ENCODE measurements at regions not wholly inside any gene's neighbourhood (a gene's known extent, or its start where the extent isn't known, plus 50 kb on each side); places are given as distances from the start of the nearest gene placed in this dataset.

GRCh38 chr10:4693967-4694366 is 132.0 kb upstream of the AKR1E2 start:
- DNase-seq = no peak
- H3K9me3 ChIP-seq (ENCODE audit: control insufficient read depth, low read length, poor library complexity, severe bottlenecking) = peaks cover 3% of the 10 kb centered on the region
- Mint-ChIP-seq H3K27me3 (peaks cover 8% of the 10 kb centered on the region), H3K36me3 (ENCODE audit: low read depth) (peaks cover 2% of the 10 kb centered on the region), H3K4me1 (no peaks in the 10 kb centered on the region), H3K27ac (no peak overlapping the region), H3K4me3 (no peak overlapping the region)
- no peak for ATAC-seq

GRCh38 chr10:4692206-4692605 is 133.8 kb upstream of the AKR1E2 start:
- peaks cover 11% of the 10 kb centered on the region for H3K27me3 Mint-ChIP-seq
- ATAC-seq (no peak), DNase-seq (no peak)
- H3K36me3 Mint-ChIP-seq (ENCODE audit: low read depth) = peaks cover 2% of the 10 kb centered on the region
- H3K4me1 Mint-ChIP-seq = peaks cover 3% of the 10 kb centered on the region
- peaks cover 3% of the 10 kb centered on the region for H3K9me3 ChIP-seq (ENCODE audit: control insufficient read depth, low read length, poor library complexity, severe bottlenecking)
- no peak overlapping the region for H3K27ac Mint-ChIP-seq
- H3K4me3 Mint-ChIP-seq = no peak overlapping the region

- Mint-ChIP-seq H3K27me3 (peaks cover 7% of the 10 kb centered on the region), H3K27ac (no peak overlapping the region), H3K4me1 (peaks cover 3% of the 10 kb centered on the region), H3K36me3 (ENCODE audit: low read depth) (peaks cover under 1% of the 10 kb centered on the region), H3K4me3 (no peak overlapping the region)
- DNase-seq (no peak), ATAC-seq (no peak)
- H3K9me3 ChIP-seq (ENCODE audit: control insufficient read depth, low read length, poor library complexity, severe bottlenecking) = peaks cover 3% of the 10 kb centered on the region
Observed at GRCh38 chr10:4691776-4692175, 134.2 kb upstream of the AKR1E2 start.

GRCh38 chr10:4691301-4691700 is 134.7 kb upstream of the AKR1E2 start:
- Mint-ChIP-seq H3K4me1 (peaks cover 3% of the 10 kb centered on the region), H3K27me3 (peaks cover 4% of the 10 kb centered on the region), H3K36me3 (ENCODE audit: low read depth) (no peaks in the 10 kb centered on the region), H3K27ac (no peak overlapping the region), H3K4me3 (no peak overlapping the region)
- DNase-seq (no peak), ATAC-seq (no peak)
- H3K9me3 ChIP-seq (ENCODE audit: control insufficient read depth, low read length, poor library complexity, severe bottlenecking) = peaks cover 3% of the 10 kb centered on the region

GRCh38 chr10:4688601-4689000 is 137.4 kb upstream of the AKR1E2 start:
- Mint-ChIP-seq H3K27me3 (peaks cover 28% of the 10 kb centered on the region), H3K4me1 (peaks cover 3% of the 10 kb centered on the region)
- no peak for DNase-seq

GRCh38 chr10:4688168-4688567 is 137.8 kb upstream of the AKR1E2 start:
- DNase-seq = no peak
- H3K4me1 Mint-ChIP-seq = peaks cover 3% of the 10 kb centered on the region
- H3K27me3 Mint-ChIP-seq = peaks cover 31% of the 10 kb centered on the region
- no peak overlapping the region for H3K27ac Mint-ChIP-seq
- H3K9me3 ChIP-seq (ENCODE audit: control insufficient read depth, low read length, poor library complexity, severe bottlenecking) = no peaks in the 10 kb centered on the region
- no peak overlapping the region for H3K4me3 Mint-ChIP-seq
- ATAC-seq = no peak
- H3K36me3 Mint-ChIP-seq (ENCODE audit: low read depth) = no peaks in the 10 kb centered on the region

More at GRCh38 chr10:4688601-4689000, 137.4 kb upstream of the AKR1E2 start:
- Mint-ChIP-seq H3K4me3 (no peak overlapping the region), H3K27ac (no peak overlapping the region), H3K36me3 (ENCODE audit: low read depth) (no peaks in the 10 kb centered on the region)
- H3K9me3 ChIP-seq (ENCODE audit: control insufficient read depth, low read length, poor library complexity, severe bottlenecking) = peaks cover 2% of the 10 kb centered on the region
- no peak for ATAC-seq

- Mint-ChIP-seq H3K27ac (no peak overlapping the region), H3K36me3 (ENCODE audit: low read depth) (no peaks in the 10 kb centered on the region), H3K4me3 (no peak overlapping the region), H3K4me1 (peaks cover 3% of the 10 kb centered on the region), H3K27me3 (peaks cover 37% of the 10 kb centered on the region)
- DNase-seq (no peak), ATAC-seq (no peak)
- H3K9me3 ChIP-seq (ENCODE audit: control insufficient read depth, low read length, poor library complexity, severe bottlenecking) = no peaks in the 10 kb centered on the region
Observed at GRCh38 chr10:4687397-4687796, 138.6 kb upstream of the AKR1E2 start.

- Mint-ChIP-seq H3K4me3 (no peak overlapping the region), H3K36me3 (ENCODE audit: low read depth) (no peaks in the 10 kb centered on the region), H3K27me3 (peaks cover 37% of the 10 kb centered on the region), H3K4me1 (peaks cover 3% of the 10 kb centered on the region), H3K27ac (no peak overlapping the region)
- no peak for ATAC-seq
- DNase-seq = no peak
- no peaks in the 10 kb centered on the region for H3K9me3 ChIP-seq (ENCODE audit: control insufficient read depth, low read length, poor library complexity, severe bottlenecking)
Observed at GRCh38 chr10:4686644-4686996, 139.4 kb upstream of the AKR1E2 start.

- Mint-ChIP-seq H3K27ac (no peak overlapping the region), H3K36me3 (ENCODE audit: low read depth) (no peaks in the 10 kb centered on the region), H3K4me1 (peaks cover 3% of the 10 kb centered on the region), H3K4me3 (no peak overlapping the region), H3K27me3 (peaks cover 37% of the 10 kb centered on the region)
- DNase-seq (no peak), ATAC-seq (no peak)
- no peaks in the 10 kb centered on the region for H3K9me3 ChIP-seq (ENCODE audit: control insufficient read depth, low read length, poor library complexity, severe bottlenecking)
Observed at GRCh38 chr10:4685904-4686643, 139.9 kb upstream of the AKR1E2 start.

GRCh38 chr10:4685491-4685890 is 140.5 kb upstream of the AKR1E2 start:
- no peak for ATAC-seq
- no peaks in the 10 kb centered on the region for H3K9me3 ChIP-seq (ENCODE audit: control insufficient read depth, low read length, poor library complexity, severe bottlenecking)
- Mint-ChIP-seq H3K4me1 (peaks cover 3% of the 10 kb centered on the region), H3K4me3 (no peak overlapping the region), H3K27ac (no peak overlapping the region), H3K27me3 (peaks cover 37% of the 10 kb centered on the region), H3K36me3 (ENCODE audit: low read depth) (no peaks in the 10 kb centered on the region)
- no peak for DNase-seq

GRCh38 chr10:4684434-4684833 is 141.6 kb upstream of the AKR1E2 start:
- no peaks in the 10 kb centered on the region for H3K36me3 Mint-ChIP-seq (ENCODE audit: low read depth)

GRCh38 chr10:4683838-4684237 is 142.2 kb upstream of the AKR1E2 start:
- H3K36me3 Mint-ChIP-seq (ENCODE audit: low read depth) = no peaks in the 10 kb centered on the region
- H3K4me3 Mint-ChIP-seq = no peak overlapping the region
- no peak overlapping the region for H3K27ac Mint-ChIP-seq
- no peak for ATAC-seq
- no peaks in the 10 kb centered on the region for H3K9me3 ChIP-seq (ENCODE audit: control insufficient read depth, low read length, poor library complexity, severe bottlenecking)
- H3K4me1 Mint-ChIP-seq = peaks cover 3% of the 10 kb centered on the region
- peaks cover 45% of the 10 kb centered on the region for H3K27me3 Mint-ChIP-seq
- DNase-seq = no peak

More at GRCh38 chr10:4684434-4684833, 141.6 kb upstream of the AKR1E2 start:
- H3K9me3 ChIP-seq (ENCODE audit: control insufficient read depth, low read length, poor library complexity, severe bottlenecking) = no peaks in the 10 kb centered on the region
- ATAC-seq = no peak
- H3K27ac Mint-ChIP-seq = no peak overlapping the region
- no peak overlapping the region for H3K4me3 Mint-ChIP-seq
- H3K4me1 Mint-ChIP-seq = peaks cover 3% of the 10 kb centered on the region
- no peak for DNase-seq
- H3K27me3 Mint-ChIP-seq = peaks cover 39% of the 10 kb centered on the region

- H3K36me3 Mint-ChIP-seq (ENCODE audit: low read depth) = no peaks in the 10 kb centered on the region
- H3K27ac Mint-ChIP-seq = no peak overlapping the region
- no peaks in the 10 kb centered on the region for H3K4me1 Mint-ChIP-seq
- no peaks in the 10 kb centered on the region for H3K9me3 ChIP-seq (ENCODE audit: control insufficient read depth, low read length, poor library complexity, severe bottlenecking)
- no peak overlapping the region for H3K4me3 Mint-ChIP-seq
- ATAC-seq (no peak), DNase-seq (no peak)
- peaks cover 51% of the 10 kb centered on the region for H3K27me3 Mint-ChIP-seq
Observed at GRCh38 chr10:4683137-4683536, 142.9 kb upstream of the AKR1E2 start.

GRCh38 chr10:4678951-4679671 is 146.9 kb upstream of the AKR1E2 start:
- H3K36me3 Mint-ChIP-seq (ENCODE audit: low read depth) = peaks cover 3% of the 10 kb centered on the region
- H3K9me3 ChIP-seq (ENCODE audit: control insufficient read depth, low read length, poor library complexity, severe bottlenecking) = no peaks in the 10 kb centered on the region
- no peak for DNase-seq
- no peak overlapping the region for H3K27ac Mint-ChIP-seq
- no peak for ATAC-seq
- H3K27me3 Mint-ChIP-seq = peaks cover 56% of the 10 kb centered on the region
- no peak overlapping the region for H3K4me3 Mint-ChIP-seq
- no peaks in the 10 kb centered on the region for H3K4me1 Mint-ChIP-seq
